ENCODE measurements at regions not wholly inside any gene's neighbourhood (a gene's known extent, or its start where the extent isn't known, plus 50 kb on each side); places are given as distances from the start of the nearest gene placed in this dataset.

GRCh38 chr11:109854731-109855130, 238.5 kb upstream of the ZC3H12C start:
- TF ChIP-seq CTCF (IDR thresholded peaks at IDR 0.05; ENCODE audit: extremely low read depth, missing control alignments) = no peak
- no peak for DNase-seq (ENCODE audit: low spot score)

GRCh38 chr11:109856928-109857327, 236.3 kb upstream of the ZC3H12C start:
- no peak for DNase-seq (ENCODE audit: low spot score)
- TF ChIP-seq CTCF (IDR thresholded peaks at IDR 0.05; ENCODE audit: extremely low read depth, missing control alignments) = no peak

- no peak for TF ChIP-seq CTCF (IDR thresholded peaks at IDR 0.05; ENCODE audit: extremely low read depth, missing control alignments)
- no peak for DNase-seq (ENCODE audit: low spot score)
Measured at GRCh38 chr11:109857637-109858036, 235.6 kb upstream of the ZC3H12C start.

GRCh38 chr11:109858152-109858551, 235.0 kb upstream of the ZC3H12C start:
- no peak for TF ChIP-seq CTCF (IDR thresholded peaks at IDR 0.05; ENCODE audit: extremely low read depth, missing control alignments)
- no peak for DNase-seq (ENCODE audit: low spot score)

- DNase-seq (ENCODE audit: low spot score) = no peak
- no peak for TF ChIP-seq CTCF (IDR thresholded peaks at IDR 0.05; ENCODE audit: extremely low read depth, missing control alignments)
Measured at GRCh38 chr11:109859045-109859724, 234.0 kb upstream of the ZC3H12C start.

- no peak for DNase-seq (ENCODE audit: low spot score)
- no peak for TF ChIP-seq CTCF (IDR thresholded peaks at IDR 0.05; ENCODE audit: extremely low read depth, missing control alignments)
Measured at GRCh38 chr11:109862835-109863234, 230.4 kb upstream of the ZC3H12C start.

- DNase-seq (ENCODE audit: low spot score) = peak; percentile 76
- no peak for TF ChIP-seq CTCF (IDR thresholded peaks at IDR 0.05; ENCODE audit: extremely low read depth, missing control alignments)
Measured at GRCh38 chr11:109864151-109864661, 229.0 kb upstream of the ZC3H12C start.

Measured in GM20000 (cell line).